Stimulated activated CD4-positive, alpha-beta T cell treated with anti-CD3 and anti-CD28 coated beads, Interleukin-2, amount 100 ng/mL, for 48 hours (primary cell): ENCODE measurements at regions not wholly inside any gene's neighbourhood (a gene's known extent, or its start where the extent isn't known, plus 50 kb on each side); places are given as distances from the start of the nearest gene placed in this dataset.
"Not testable (repeated sequence)": the region's sequence is repeated elsewhere in the genome, so short reads cannot be mapped to it uniquely, and the experiment has no call there.

Experiments
- DNase-seq, 2 donors: peaks; one replicate each; pipeline ENCODE4 v3.0.0-alpha.2; 2020

DNA sequence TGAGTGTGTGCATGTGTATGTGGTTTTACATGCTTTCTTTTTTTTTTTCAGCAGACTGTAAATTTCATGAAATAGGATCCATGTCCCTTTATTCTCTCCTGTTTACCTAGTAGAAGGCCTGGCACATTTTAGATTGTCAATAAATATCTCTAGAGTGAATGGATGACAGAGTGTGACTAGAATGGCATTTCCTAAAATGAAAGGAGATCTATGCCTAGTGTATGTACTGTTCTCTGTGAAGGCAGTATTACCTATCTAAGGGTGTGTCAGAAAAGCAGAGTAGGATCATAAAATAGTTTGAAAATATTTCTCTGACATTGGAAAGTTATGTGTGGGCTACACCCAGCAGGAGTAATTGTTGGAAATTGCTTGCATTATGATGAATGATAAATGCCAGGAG, 1876.0 kb upstream of the C9orf72 start:
- no peak for DNase-seq

DNA sequence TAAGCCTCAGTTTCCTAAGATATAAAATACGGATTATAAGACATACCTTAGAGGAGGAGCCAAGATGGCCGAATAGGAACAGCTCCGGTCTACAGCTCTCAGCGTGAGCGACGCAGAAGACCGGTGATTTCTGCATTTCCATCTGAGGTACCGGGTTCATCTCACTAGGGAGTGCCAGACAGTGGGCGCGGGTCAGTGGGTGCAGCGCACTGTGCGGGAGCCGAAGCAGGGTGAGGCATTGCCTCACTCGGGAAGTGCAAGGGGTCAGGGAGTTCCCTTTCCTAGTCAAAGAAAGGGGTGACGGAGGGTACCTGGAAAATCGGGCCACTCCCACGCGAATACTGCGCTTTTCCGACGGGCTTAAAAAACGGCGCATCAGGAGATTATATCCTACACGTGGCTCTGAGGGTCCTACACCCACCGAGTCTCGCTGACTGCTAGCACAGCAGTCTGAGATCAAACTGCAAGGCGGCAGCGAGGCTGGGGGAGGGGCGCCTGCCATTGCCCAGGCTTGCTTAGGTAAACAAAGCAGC, 1877.1 kb upstream of the C9orf72 start:
- DNase-seq: not testable (repeated sequence)

DNA sequence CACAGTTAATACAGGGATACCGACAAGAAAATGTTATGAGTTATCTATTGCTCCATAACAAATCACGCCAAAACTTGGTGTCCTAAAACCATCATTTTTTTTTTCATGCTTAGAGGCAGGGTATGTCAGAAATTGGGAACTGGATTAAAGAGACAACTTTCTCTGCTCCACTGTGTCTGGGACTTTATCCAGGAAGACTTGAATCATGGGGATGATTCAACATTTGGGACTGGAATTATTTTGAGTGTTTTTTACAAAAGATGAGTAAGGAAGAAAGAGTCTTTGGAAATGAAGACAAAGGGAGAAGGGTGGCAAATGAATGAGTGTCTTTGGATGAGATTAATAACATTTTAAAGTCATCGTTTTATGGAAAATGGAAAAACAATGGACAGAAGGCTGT, 1883.7 kb upstream of the C9orf72 start:
- no peak for DNase-seq

DNA sequence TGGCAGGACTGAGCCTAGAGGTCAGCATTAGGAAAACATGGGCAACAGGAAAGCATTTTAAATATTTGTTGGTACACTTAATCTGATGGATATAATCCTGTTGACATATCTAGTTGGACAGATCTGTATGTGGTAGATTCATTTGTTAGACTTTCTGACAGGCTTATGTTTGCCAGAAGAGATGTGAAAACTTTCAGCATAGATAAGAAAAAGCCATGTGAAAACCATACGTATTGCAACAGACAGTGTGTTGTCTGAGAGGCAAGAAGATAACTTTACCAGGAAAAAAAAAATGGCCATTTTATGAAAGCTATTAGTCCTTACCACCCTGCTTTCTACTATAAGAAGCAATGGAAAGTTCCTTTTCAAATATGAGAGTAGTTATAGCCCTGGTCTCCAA, 1902.2 kb upstream of the C9orf72 start:
- no peak for DNase-seq

DNA sequence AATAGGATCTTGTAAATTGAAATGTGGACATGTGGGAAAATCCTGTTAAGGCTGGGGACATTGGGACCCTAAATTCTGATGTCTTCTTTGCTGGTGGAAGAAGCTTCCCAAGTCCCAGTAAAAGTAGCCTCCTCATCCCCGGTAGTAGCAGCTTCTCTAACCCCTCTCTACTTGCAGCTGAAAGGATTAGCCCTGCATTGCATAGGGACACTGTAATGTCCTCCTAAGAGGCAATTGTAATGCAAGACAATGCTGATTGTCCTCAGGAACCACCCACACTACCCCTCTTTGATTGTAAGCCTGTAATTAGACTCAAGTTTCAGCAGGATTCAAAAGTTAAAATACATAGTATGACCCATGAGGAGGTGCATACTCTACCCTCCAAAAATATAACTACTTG, 1938.4 kb upstream of the C9orf72 start:
- no peak for DNase-seq

DNA sequence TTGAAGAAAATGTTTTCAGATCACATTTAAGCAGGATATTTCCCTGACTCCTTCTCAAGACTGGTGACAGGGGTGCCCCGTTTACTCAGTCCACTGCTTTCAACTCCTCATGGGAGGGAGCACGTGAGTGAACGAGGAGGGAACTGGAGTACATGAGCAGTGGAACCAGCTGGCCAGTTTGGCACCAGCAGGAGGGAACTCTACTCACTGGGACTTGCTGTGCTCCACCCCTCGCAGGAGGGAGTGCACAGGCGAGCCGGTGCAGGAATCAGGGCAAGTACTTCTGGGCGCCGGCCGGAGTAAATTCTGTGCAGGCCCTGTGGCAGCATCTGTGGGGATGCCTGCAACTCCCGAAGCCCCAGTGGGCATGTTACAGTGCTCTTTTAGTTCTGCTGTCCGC, 1941.1 kb upstream of the C9orf72 start:
- no peak for DNase-seq

DNA sequence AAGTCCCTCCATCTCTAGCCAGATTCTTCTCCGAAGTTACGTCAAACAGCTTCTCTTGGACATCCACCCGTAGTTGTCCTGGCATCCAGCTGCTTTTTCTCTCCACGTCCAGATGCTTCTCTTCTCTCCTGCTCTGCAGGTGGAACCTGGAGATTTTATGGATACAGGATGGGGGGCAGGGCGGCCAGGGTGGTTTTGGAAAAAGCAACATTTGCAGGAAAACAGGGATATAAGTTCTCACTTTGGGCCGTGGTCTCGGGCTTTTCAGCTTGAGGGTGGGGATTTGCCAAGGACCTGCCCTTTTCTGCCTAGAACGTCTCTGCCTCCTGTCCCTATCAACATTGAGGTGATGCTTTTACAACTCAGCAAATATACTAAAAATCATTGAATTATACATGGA, 1941.6 kb upstream of the C9orf72 start:
- no peak for DNase-seq

DNA sequence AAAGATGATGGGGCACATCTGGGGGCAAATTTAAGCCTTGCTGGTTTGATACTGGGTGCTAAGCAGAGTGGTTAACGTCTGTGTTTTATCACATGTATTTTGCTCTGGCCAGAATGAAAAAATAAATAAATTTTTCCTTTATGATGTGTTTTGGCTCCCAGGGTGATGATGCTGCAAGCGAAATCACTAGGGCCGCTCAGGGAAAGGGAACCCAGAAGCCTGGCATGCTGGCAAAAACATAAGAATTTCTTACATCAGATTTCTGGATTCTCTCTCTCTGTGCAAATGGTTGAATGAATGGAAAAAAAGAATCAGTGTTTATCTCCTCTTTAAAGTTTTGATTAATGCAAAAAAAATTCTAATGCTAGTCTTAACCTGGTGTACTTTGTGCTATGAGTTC, 1975.2 kb upstream of the C9orf72 start:
- DNase-seq: no peak

DNA sequence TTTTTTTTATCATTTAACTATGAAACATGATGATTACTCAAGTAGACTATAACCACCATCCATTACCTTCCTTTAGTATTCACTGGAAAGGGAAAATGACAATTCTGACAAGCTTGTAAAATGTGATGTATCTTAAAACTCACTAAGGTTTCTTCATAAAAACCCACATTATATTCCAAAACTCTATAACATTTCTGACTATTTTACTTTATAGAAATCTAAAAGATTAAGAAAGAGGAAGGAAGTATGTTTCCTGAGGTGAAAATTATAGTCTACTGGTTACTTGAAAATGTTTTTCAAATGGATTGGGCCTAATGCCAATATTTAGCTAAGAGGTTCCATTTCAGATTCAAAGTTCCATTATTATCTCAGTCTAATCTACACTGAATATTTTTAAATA, 1982.2 kb upstream of the C9orf72 start:
- DNase-seq: no peak

DNA sequence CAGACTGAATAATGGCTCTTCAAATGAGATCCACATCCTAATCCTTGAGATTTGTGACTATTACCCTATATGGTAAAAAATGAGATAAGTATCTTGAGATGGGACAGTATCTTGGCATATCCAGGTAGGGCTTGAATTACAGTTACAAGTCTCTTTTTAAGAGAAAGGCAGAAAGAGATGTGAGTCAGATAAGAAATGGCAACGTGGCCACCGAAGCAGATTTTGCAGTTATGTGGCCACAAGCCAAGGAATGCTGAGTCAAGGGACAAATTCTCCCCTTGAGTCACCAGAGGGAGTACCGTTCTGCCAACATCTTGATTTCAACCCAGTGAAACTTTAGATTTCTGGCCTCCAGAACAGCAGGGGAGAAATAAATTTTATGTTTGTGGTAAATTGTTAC, 1983.0 kb upstream of the C9orf72 start:
- no peak for DNase-seq

DNA sequence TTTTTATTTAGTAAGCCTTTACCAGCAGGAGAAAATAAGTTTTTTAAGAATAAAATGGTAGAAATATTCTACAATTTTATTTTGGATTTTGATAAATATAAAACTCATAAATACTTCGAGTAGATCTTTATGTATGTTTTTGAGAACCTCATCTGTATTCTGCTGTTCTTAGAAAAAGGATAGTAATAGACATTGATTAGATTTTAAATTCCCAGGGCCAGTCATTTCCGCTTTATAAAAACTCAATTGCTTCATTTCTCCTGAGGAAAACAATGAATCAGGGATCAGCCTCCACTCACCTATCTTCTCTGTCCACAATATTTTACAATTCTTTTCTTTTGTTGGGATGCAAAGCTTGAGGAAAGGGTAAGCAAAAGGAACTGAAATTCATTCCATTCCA, 1983.5 kb upstream of the C9orf72 start:
- no peak for DNase-seq

DNA sequence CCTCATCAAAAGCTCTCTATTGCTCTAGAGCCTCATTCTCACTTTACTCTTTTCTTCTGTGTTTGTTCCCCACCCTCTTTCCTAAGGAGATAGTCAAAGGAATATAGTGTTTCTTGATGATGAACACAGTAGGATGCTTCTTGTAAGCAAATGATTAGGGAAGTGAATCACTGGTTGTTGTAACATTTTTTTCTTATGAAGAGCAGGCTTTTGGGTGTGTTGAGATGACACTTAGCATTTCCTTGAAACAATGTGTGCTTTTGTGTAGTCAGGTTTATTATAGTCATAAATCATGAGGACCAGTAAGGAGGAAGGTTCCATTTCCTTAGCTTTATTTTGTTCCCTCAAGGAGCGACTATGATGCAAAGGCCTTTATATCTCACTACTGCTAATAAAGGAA, 1991.3 kb upstream of the C9orf72 start:
- DNase-seq: no peak

DNA sequence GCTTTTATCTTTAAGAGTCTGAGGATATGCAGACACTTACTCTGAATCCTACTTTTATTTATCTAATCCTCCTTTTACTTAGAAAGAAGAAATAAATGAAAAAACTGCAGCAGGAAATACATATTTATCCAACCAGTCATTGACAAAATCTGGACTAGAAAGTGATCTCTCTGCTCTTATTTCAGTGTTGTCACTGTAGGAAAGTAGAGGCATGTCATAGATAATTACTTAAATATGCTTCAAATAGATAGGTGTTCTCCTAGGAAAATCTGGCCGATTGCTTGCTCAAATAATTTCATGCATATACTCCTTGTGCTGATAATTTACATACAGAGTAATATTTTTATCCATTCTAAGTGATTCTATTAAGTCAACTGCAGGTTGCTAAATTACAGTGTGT, 2001.9 kb upstream of the C9orf72 start:
- DNase-seq: no peak

DNA sequence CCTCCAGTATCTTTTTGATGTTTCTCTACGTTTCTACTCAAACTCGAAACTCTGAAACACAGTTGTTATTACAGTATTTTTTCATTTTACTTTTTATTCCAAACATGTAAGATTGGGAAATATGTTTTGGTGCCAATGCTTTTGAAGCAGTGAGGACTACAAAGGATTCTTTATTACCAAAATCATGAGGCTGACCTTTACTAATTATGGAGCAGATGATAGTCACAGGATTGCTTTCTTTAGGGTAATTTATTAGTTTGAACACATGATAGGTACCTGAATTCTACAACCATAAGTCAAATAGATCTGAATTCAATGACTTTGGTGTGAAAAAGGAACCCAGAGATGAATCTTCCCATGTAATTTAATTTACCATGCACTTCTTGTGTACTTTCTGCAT, 2015.1 kb upstream of the C9orf72 start:
- DNase-seq: no peak

DNA sequence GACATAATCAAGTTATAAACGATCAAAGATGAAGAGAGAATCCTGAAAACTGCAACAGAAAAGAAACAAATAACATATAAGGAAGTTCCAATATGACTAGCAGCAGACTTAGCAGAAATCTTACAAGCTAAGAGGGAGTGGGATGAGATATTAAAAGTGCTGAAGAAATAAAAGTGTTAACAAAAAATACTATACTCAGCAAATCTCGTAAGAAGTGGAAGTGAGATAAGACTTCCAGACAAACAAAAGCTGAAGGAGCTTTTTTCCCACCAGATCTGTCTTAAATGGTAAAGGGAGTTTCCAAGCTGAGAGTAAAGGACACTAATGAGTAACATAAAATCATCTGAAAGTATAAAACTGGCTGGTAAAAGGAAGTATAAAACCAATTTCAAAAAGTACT, 2036.0 kb upstream of the C9orf72 start:
- no peak for DNase-seq

DNA sequence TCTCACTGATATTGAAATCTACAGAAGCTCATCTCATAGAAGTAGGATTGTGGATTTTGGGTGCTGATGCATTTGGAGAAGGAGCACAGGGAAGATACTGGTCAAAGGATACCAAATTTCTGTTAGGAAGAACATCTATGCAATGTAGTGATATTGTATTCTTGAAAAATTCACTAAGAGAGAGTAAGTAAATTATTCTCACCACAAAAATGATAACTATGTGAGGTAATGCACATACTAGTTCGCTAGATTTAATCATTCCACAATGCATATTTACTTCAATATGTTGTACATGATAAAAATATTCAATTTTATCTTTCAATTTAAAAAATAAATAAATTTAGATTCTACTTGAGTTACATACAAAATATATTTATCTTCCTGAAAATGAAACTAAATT, 2040.5 kb upstream of the C9orf72 start:
- no peak for DNase-seq

DNA sequence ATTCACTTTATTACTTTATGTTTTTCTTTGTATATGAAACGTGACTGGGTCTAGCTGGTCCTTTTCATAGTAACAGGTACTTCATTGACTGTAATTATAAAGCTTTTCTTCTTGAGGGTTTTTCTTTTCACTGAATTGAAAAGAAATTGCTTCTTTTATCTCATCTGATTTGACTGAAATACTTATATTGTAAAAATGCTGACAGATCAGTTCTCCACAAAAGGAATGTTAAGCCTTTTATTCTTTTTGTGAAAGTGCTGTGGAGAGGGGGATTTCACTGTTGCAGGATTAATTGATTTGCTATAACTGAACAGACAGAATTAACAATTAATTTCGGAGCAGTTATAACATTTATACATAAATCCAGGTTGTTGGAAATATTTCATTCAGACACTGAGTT, 2043.6 kb upstream of the C9orf72 start:
- DNase-seq: no peak

DNA sequence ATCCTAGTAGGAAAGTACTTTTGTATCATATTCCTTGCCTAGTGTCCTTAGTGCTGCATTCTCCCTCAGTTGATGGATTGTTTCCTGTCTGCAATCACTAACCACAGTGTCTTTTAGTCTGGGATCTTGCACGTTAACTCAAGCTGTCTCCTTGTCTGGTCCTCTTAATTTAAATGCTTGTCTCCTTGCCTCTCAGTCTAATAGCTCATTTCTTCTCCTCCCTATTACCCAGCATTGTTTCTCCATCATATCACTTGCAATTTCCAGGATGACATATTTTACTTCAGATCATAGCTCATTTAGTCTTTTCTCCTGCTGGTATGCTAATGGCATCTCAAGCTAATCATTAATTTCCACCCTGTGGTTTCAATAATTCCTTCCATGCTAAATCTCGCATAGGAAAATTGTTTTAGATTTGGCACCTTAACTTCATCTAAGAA, 2052.0 kb upstream of the C9orf72 start:
- DNase-seq: no peak

DNA sequence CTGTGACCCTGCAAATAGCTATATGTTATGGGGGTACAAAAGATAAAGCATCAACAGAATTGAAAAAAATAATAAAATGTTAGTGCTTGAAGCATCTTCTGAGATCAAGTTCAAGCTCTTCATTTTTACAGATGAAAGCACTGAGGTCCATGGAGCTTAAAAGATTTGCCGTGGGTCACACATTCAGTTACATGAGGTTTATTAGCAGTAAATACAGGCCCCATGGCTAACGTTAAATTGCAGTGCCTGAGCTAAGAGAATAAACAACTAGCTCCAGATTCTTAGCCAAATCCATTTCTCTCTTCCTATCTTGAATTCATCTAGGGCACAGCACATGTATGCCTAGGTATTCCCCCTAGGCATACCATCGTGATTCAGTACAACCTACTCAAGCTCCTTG, 2052.7 kb upstream of the C9orf72 start:
- no peak for DNase-seq

DNA sequence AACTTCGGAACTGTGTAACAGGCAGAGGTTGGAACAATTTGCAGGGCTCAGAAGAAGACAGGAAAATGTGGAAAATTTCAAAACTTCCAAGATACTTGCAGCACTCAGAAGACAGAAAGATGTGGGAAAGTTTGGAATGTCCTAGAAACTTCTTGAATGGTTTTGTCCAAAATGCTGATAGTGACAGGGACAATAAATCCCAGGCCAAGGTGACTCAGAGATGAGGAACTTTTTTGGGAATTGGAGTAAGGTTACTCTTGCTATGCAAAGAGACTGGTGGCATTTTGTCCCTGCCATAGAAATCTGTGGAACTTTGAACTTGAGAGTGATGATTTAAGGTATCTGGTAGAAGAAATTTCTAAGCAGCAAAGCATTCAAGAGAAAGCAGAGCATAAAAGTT, 2055.6 kb upstream of the C9orf72 start:
- DNase-seq: not testable (repeated sequence)

DNA sequence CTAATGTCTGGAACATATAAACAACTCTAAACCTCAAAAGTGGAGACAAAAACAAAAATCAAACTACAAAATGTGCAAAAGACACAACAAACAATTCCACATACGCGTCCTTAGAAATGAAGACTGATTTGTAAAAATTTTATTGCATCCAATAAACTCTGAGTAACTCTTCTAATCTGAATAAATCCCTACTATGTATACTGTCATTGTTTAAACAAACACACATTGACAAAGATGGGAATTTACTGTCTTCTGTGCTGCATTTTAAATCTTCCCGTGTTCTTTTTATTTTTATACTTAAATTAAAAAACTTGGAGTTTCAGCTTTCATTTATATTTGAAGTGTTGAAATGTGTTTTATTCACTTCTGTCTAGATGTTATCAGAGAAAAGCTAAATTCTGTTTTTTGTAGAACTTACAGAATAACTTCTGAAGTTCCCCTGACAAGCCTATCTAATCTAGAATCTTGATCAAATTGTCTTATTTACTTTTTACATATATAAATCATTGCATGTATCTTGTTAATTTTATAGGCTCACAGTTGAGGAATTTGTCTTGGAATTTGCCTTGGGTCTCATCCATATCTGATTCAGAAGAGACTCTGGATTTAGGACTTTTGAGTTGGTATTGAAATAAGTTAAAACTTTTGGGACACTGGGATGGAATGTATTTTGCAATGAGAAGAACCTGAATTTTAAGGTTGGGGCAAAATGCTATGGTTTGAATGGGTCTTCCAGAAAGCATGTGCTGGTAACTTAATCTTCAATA, 2064.4 kb upstream of the C9orf72 start:
- DNase-seq: no peak

DNA sequence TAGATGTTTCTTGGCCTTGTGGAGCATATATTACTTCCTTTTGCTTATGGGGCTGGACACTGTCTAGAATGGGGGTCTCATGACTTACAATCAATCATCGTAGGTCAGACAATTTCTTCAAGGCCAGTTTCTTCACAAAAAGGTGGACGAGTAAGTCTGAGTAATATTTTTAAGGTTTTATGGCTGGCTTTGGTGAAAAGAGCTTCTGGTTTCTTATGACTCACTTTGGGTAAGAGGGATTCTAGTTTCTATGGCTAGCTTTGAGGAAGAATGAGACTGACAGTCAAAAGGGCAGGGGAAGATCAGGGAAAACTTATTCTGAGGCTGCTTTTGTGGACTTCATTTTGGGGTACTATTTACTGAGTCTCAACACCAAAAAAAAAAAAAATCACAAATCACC, 2067.2 kb upstream of the C9orf72 start:
- no peak for DNase-seq

DNA sequence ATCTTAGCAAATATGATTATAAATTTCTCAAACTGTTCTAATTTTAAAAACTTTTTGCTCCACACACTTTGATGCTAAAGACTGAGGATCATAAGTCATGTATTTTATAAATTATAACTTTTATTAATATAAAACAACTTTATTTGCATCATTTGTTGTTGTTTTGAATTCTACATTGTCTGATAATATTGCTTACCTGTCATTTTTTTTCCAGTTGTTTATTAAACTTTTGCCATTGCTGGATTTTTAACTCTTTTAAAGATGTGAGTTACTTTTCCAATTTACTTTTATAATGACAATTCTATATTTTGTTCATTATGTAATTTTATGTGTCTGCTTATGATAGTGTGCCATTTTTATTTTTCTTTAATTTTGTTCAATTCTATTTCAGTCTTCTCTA, 2071.2 kb upstream of the C9orf72 start:
- no peak for DNase-seq

DNA sequence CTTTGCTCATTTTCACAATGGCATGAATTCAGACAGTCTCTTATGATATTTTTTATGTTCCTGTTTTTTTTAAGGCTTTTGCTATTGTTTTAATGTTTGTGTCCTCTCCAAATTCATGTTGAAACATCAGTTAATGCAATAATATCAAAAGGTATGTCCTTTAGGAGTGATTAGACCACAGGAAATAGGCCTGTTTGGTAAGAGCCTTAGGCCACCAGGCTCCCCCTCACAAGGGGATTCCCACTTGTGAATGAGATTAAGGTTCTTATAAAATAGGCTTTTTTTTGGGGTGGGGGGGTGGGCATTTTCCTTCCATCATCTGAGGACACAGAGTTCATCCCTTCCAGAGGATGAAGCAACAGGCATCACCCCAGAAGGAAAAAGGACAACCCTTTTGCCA, 2074.2 kb upstream of the C9orf72 start:
- DNase-seq: no peak

DNA sequence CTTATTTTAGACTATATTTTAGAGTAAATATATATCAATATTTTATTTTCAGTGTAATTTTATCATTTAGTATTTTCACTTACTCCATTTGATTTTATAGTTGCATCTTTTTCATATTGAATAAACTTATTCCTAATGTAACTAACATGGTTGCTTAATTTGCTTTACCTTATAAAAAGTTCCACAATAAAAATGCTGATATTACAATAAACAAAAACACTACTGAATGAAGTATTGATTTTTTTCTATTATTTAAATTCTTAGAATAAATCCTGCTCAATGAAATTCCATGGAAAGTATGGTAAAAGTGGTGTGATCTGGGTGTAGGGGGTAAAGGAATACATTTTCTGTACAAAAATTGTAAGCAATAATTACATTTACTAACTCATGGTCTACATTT, 2074.9 kb upstream of the C9orf72 start:
- DNase-seq: no peak
